ENCODE measurements at regions not wholly inside any gene's neighbourhood (a gene's known extent, or its start where the extent isn't known, plus 50 kb on each side); places are given as distances from the start of the nearest gene placed in this dataset.

- no peaks in the 10 kb centered on the region for H3K9me3 ChIP-seq (ENCODE audit: low read length)
- H3K27me3 ChIP-seq (ENCODE audit: insufficient read depth, low read length) = peaks cover 25% of the 10 kb centered on the region
- H3K4me1 ChIP-seq (ENCODE audit: insufficient read depth, low read length) = no peaks in the 10 kb centered on the region
- no peaks in the 10 kb centered on the region for H3K36me3 ChIP-seq (ENCODE audit: insufficient read depth, low read length)
- H2AFZ ChIP-seq (ENCODE audit: low read depth, low read length) = no peak overlapping the region
- no peak overlapping the region for H3K4me3 ChIP-seq (ENCODE audit: low read length)
Measured at GRCh38 chr9:81372628-81373191, 316.6 kb downstream of the TLE1 start.

- no peaks in the 10 kb centered on the region for H3K36me3 ChIP-seq (ENCODE audit: insufficient read depth, low read length)
- H3K9me3 ChIP-seq (ENCODE audit: low read length) = no peaks in the 10 kb centered on the region
- no peak overlapping the region for H3K4me3 ChIP-seq (ENCODE audit: low read length)
- peaks cover 25% of the 10 kb centered on the region for H3K27me3 ChIP-seq (ENCODE audit: insufficient read depth, low read length)
- H2AFZ ChIP-seq (ENCODE audit: low read depth, low read length) = no peak overlapping the region
- H3K4me1 ChIP-seq (ENCODE audit: insufficient read depth, low read length) = no peaks in the 10 kb centered on the region
Measured at GRCh38 chr9:81371824-81372223, 317.5 kb downstream of the TLE1 start.

- no peaks in the 10 kb centered on the region for H3K36me3 ChIP-seq (ENCODE audit: insufficient read depth, low read length)
- peaks cover 15% of the 10 kb centered on the region for H3K27me3 ChIP-seq (ENCODE audit: insufficient read depth, low read length)
- no peaks in the 10 kb centered on the region for H3K4me1 ChIP-seq (ENCODE audit: insufficient read depth, low read length)
- no peaks in the 10 kb centered on the region for H3K9me3 ChIP-seq (ENCODE audit: low read length)
- H2AFZ ChIP-seq (ENCODE audit: low read depth, low read length) = no peak overlapping the region
- no peak overlapping the region for H3K4me3 ChIP-seq (ENCODE audit: low read length)
Measured at GRCh38 chr9:81370650-81371049, 318.7 kb downstream of the TLE1 start.

- no peaks in the 10 kb centered on the region for H3K36me3 ChIP-seq (ENCODE audit: insufficient read depth, low read length)
Measured at GRCh38 chr9:81370096-81370495, 319.3 kb downstream of the TLE1 start.

GRCh38 chr9:81369121-81369520 is 320.2 kb downstream of the TLE1 start:
- Histone ChIP-seq H3K4me3 (ENCODE audit: low read length) (no peak overlapping the region), H3K9me3 (ENCODE audit: low read length) (peaks cover 2% of the 10 kb centered on the region), H3K36me3 (ENCODE audit: insufficient read depth, low read length) (no peaks in the 10 kb centered on the region), H2AFZ (ENCODE audit: low read depth, low read length) (no peak overlapping the region), H3K4me1 (ENCODE audit: insufficient read depth, low read length) (no peaks in the 10 kb centered on the region), H3K27me3 (ENCODE audit: insufficient read depth, low read length) (peaks cover 14% of the 10 kb centered on the region)

More at GRCh38 chr9:81370096-81370495, 319.3 kb downstream of the TLE1 start:
- Histone ChIP-seq H3K4me3 (ENCODE audit: low read length) (no peak overlapping the region), H3K27me3 (ENCODE audit: insufficient read depth, low read length) (peaks cover 14% of the 10 kb centered on the region), H3K4me1 (ENCODE audit: insufficient read depth, low read length) (no peaks in the 10 kb centered on the region), H3K9me3 (ENCODE audit: low read length) (no peaks in the 10 kb centered on the region), H2AFZ (ENCODE audit: low read depth, low read length) (no peak overlapping the region)

- Histone ChIP-seq H3K36me3 (ENCODE audit: insufficient read depth, low read length) (no peaks in the 10 kb centered on the region), H3K27me3 (ENCODE audit: insufficient read depth, low read length) (no peaks in the 10 kb centered on the region), H3K4me3 (ENCODE audit: low read length) (no peak overlapping the region), H2AFZ (ENCODE audit: low read depth, low read length) (no peak overlapping the region), H3K4me1 (ENCODE audit: insufficient read depth, low read length) (no peaks in the 10 kb centered on the region), H3K9me3 (ENCODE audit: low read length) (peaks cover 2% of the 10 kb centered on the region)
Measured at GRCh38 chr9:81363916-81364480, 325.3 kb downstream of the TLE1 start.

- Histone ChIP-seq H2AFZ (ENCODE audit: low read depth, low read length) (no peak overlapping the region), H3K9me3 (ENCODE audit: low read length) (peaks cover 2% of the 10 kb centered on the region), H3K36me3 (ENCODE audit: insufficient read depth, low read length) (no peaks in the 10 kb centered on the region), H3K4me3 (ENCODE audit: low read length) (no peak overlapping the region), H3K4me1 (ENCODE audit: insufficient read depth, low read length) (no peaks in the 10 kb centered on the region), H3K27me3 (ENCODE audit: insufficient read depth, low read length) (no peaks in the 10 kb centered on the region)
Measured at GRCh38 chr9:81361296-81361695, 328.1 kb downstream of the TLE1 start.

GRCh38 chr9:81351166-81351565 is 338.2 kb downstream of the TLE1 start:
- H3K36me3 ChIP-seq (ENCODE audit: insufficient read depth, low read length) = no peaks in the 10 kb centered on the region
- H3K4me3 ChIP-seq (ENCODE audit: low read length) = no peak overlapping the region
- no peaks in the 10 kb centered on the region for H3K4me1 ChIP-seq (ENCODE audit: insufficient read depth, low read length)
- H3K27me3 ChIP-seq (ENCODE audit: insufficient read depth, low read length) = no peaks in the 10 kb centered on the region
- no peaks in the 10 kb centered on the region for H3K9me3 ChIP-seq (ENCODE audit: low read length)
- H2AFZ ChIP-seq (ENCODE audit: low read depth, low read length) = no peak overlapping the region

GRCh38 chr9:81344366-81344765 is 345.0 kb downstream of the TLE1 start:
- Histone ChIP-seq H3K9me3 (ENCODE audit: low read length) (no peaks in the 10 kb centered on the region), H2AFZ (ENCODE audit: low read depth, low read length) (no peak overlapping the region), H3K27me3 (ENCODE audit: insufficient read depth, low read length) (no peaks in the 10 kb centered on the region), H3K4me1 (ENCODE audit: insufficient read depth, low read length) (no peaks in the 10 kb centered on the region), H3K36me3 (ENCODE audit: insufficient read depth, low read length) (no peaks in the 10 kb centered on the region), H3K4me3 (ENCODE audit: low read length) (no peak overlapping the region)

GRCh38 chr9:81335879-81336421 is 353.4 kb downstream of the TLE1 start:
- Histone ChIP-seq H3K36me3 (ENCODE audit: insufficient read depth, low read length) (no peaks in the 10 kb centered on the region), H3K4me1 (ENCODE audit: insufficient read depth, low read length) (no peaks in the 10 kb centered on the region), H3K27me3 (ENCODE audit: insufficient read depth, low read length) (no peaks in the 10 kb centered on the region)

GRCh38 chr9:81321551-81321950 is 367.8 kb downstream of the TLE1 start:
- Histone ChIP-seq H3K9me3 (ENCODE audit: low read length) (no peaks in the 10 kb centered on the region), H3K27me3 (ENCODE audit: insufficient read depth, low read length) (no peaks in the 10 kb centered on the region), H3K4me1 (ENCODE audit: insufficient read depth, low read length) (no peaks in the 10 kb centered on the region), H3K4me3 (ENCODE audit: low read length) (no peak overlapping the region), H2AFZ (ENCODE audit: low read depth, low read length) (no peak overlapping the region), H3K36me3 (ENCODE audit: insufficient read depth, low read length) (no peaks in the 10 kb centered on the region)

More at GRCh38 chr9:81335879-81336421, 353.4 kb downstream of the TLE1 start:
- no peak overlapping the region for H2AFZ ChIP-seq (ENCODE audit: low read depth, low read length)
- no peak overlapping the region for H3K4me3 ChIP-seq (ENCODE audit: low read length)
- no peaks in the 10 kb centered on the region for H3K9me3 ChIP-seq (ENCODE audit: low read length)

- H3K4me1 ChIP-seq (ENCODE audit: insufficient read depth, low read length) = no peaks in the 10 kb centered on the region
- H2AFZ ChIP-seq (ENCODE audit: low read depth, low read length) = no peak overlapping the region
- H3K4me3 ChIP-seq (ENCODE audit: low read length) = no peak overlapping the region
- no peaks in the 10 kb centered on the region for H3K36me3 ChIP-seq (ENCODE audit: insufficient read depth, low read length)
- no peaks in the 10 kb centered on the region for H3K9me3 ChIP-seq (ENCODE audit: low read length)
- no peaks in the 10 kb centered on the region for H3K27me3 ChIP-seq (ENCODE audit: insufficient read depth, low read length)
Measured at GRCh38 chr9:81320909-81321482, 368.4 kb downstream of the TLE1 start.

- no peak overlapping the region for H2AFZ ChIP-seq (ENCODE audit: low read depth, low read length)
- H3K4me1 ChIP-seq (ENCODE audit: insufficient read depth, low read length) = no peaks in the 10 kb centered on the region
- H3K9me3 ChIP-seq (ENCODE audit: low read length) = no peaks in the 10 kb centered on the region
- H3K4me3 ChIP-seq (ENCODE audit: low read length) = no peak overlapping the region
- H3K36me3 ChIP-seq (ENCODE audit: insufficient read depth, low read length) = no peaks in the 10 kb centered on the region
- no peaks in the 10 kb centered on the region for H3K27me3 ChIP-seq (ENCODE audit: insufficient read depth, low read length)
Measured at GRCh38 chr9:81318571-81318970, 370.8 kb downstream of the TLE1 start.

All from neuron (in vitro differentiated cells).